Endothelial cell (in vitro differentiated cells): ENCODE measurements at regions not wholly inside any gene's neighbourhood (a gene's known extent, or its start where the extent isn't known, plus 50 kb on each side); places are given as distances from the start of the nearest gene placed in this dataset.

Source experiments
- DNase-seq: peaks from one replicate; pipeline ENCODE4 v3.0.0; 2021; ENCODE audit warnings: low spot score
- H3K27ac Mint-ChIP-seq: one replicate; pipeline ENCODE4 v1.8.0; 2021; ENCODE audit warnings: mixed read lengths, inconsistent platforms; ENCODE audit not compliant: unreplicated experiment
- H3K27me3 Mint-ChIP-seq: one replicate; pipeline ENCODE4 v1.8.0; 2021; ENCODE audit warnings: mild to moderate bottlenecking, moderate library complexity, mixed read lengths, inconsistent platforms; ENCODE audit not compliant: unreplicated experiment
- H3K36me3 Mint-ChIP-seq: one replicate; pipeline ENCODE4 v1.8.0; 2021; ENCODE audit warnings: mild to moderate bottlenecking, low read depth, mixed read lengths, inconsistent platforms; ENCODE audit not compliant: unreplicated experiment
- H3K4me1 Mint-ChIP-seq: one replicate; pipeline ENCODE4 v1.8.0; 2021; ENCODE audit warnings: mild to moderate bottlenecking, mixed read lengths, inconsistent platforms; ENCODE audit not compliant: unreplicated experiment
- H3K4me3 Mint-ChIP-seq: one replicate; pipeline ENCODE4 v1.8.0; 2021; ENCODE audit warnings: mild to moderate bottlenecking, mixed read lengths, inconsistent platforms; ENCODE audit not compliant: unreplicated experiment
- H3K9me3 Mint-ChIP-seq: one replicate; pipeline ENCODE4 v1.8.0; 2021; ENCODE audit warnings: mixed read lengths, inconsistent platforms; ENCODE audit not compliant: unreplicated experiment
- CTCF ChIP-seq: fragments of 200-600 bp; sonication (generic); IDR thresholded peaks from one replicate; pipeline ENCODE4 v1.5.0; 2021; ENCODE audit warnings: antibody characterized with exemption; ENCODE audit not compliant: unreplicated experiment

- H3K9me3 Mint-ChIP-seq, result no peaks in the 10 kb centered on the region
- H3K4me1 Mint-ChIP-seq, result no peaks in the 10 kb centered on the region
- peaks cover 9% of the 10 kb centered on the region for H3K36me3 Mint-ChIP-seq
- no peaks in the 10 kb centered on the region for H3K27me3 Mint-ChIP-seq
- no peak for DNase-seq
- no peak overlapping the region for H3K27ac Mint-ChIP-seq
- no peak overlapping the region for H3K4me3 Mint-ChIP-seq
- no peak for TF ChIP-seq CTCF
Measured at GRCh38 chr4:136750897-136751296, 781.4 kb downstream of the PCDH18 start.

- no peak for TF ChIP-seq CTCF
- no peak for DNase-seq
- no peak overlapping the region for H3K27ac Mint-ChIP-seq
- H3K9me3 Mint-ChIP-seq, result no peaks in the 10 kb centered on the region
- H3K4me3 Mint-ChIP-seq, result no peak overlapping the region
- H3K36me3 Mint-ChIP-seq, result peaks cover 9% of the 10 kb centered on the region
- no peaks in the 10 kb centered on the region for H3K27me3 Mint-ChIP-seq
- no peaks in the 10 kb centered on the region for H3K4me1 Mint-ChIP-seq
Measured at GRCh38 chr4:136749989-136750388, 782.3 kb downstream of the PCDH18 start.

- Mint-ChIP-seq H3K9me3 (no peaks in the 10 kb centered on the region), H3K4me1 (no peaks in the 10 kb centered on the region), H3K27me3 (no peaks in the 10 kb centered on the region), H3K27ac (no peak overlapping the region), H3K4me3 (no peak overlapping the region), H3K36me3 (peaks cover 9% of the 10 kb centered on the region)
- no peak for TF ChIP-seq CTCF
- no peak for DNase-seq
Measured at GRCh38 chr4:136748773-136749172, 783.5 kb downstream of the PCDH18 start.

GRCh38 chr4:136748165-136748564, 784.1 kb downstream of the PCDH18 start:
- Mint-ChIP-seq H3K36me3 (peaks cover 11% of the 10 kb centered on the region), H3K9me3 (no peaks in the 10 kb centered on the region)
- DNase-seq, result no peak

GRCh38 chr4:136743238-136743637, 789.1 kb downstream of the PCDH18 start:
- Mint-ChIP-seq H3K36me3 (peaks cover 3% of the 10 kb centered on the region), H3K9me3 (no peaks in the 10 kb centered on the region), H3K4me3 (no peak overlapping the region), H3K4me1 (no peaks in the 10 kb centered on the region), H3K27ac (no peak overlapping the region), H3K27me3 (no peaks in the 10 kb centered on the region)
- DNase-seq, result no peak
- TF ChIP-seq CTCF, result no peak

More at GRCh38 chr4:136748165-136748564, 784.1 kb downstream of the PCDH18 start:
- Mint-ChIP-seq H3K27ac (no peak overlapping the region), H3K27me3 (no peaks in the 10 kb centered on the region), H3K4me3 (no peak overlapping the region), H3K4me1 (no peaks in the 10 kb centered on the region)
- TF ChIP-seq CTCF, result no peak
